Osteocyte (in vitro differentiated cells): ENCODE measurements at regions not wholly inside any gene's neighbourhood (a gene's known extent, or its start where the extent isn't known, plus 50 kb on each side); places are given as distances from the start of the nearest gene placed in this dataset.

ENCODE experiments used
- DNase-seq: peaks from one replicate; pipeline ENCODE4 v3.0.0; 2021; ENCODE audit warnings: mixed read lengths; ENCODE audit not compliant: unreplicated experiment; ENCODE audit errors: extremely low spot score
- H3K27ac Mint-ChIP-seq: one replicate; pipeline ENCODE4 v1.8.0; 2021; ENCODE audit warnings: mild to moderate bottlenecking, mixed read lengths; ENCODE audit not compliant: unreplicated experiment
- H3K27me3 Mint-ChIP-seq: one replicate; pipeline ENCODE4 v1.8.0; 2021; ENCODE audit warnings: mixed read lengths; ENCODE audit not compliant: unreplicated experiment
- H3K36me3 Mint-ChIP-seq: one replicate; pipeline ENCODE4 v1.8.0; 2021; ENCODE audit warnings: mixed read lengths; ENCODE audit not compliant: unreplicated experiment
- H3K4me1 Mint-ChIP-seq: one replicate; pipeline ENCODE4 v1.8.0; 2021; ENCODE audit warnings: mixed read lengths; ENCODE audit not compliant: unreplicated experiment
- H3K4me3 Mint-ChIP-seq: one replicate; pipeline ENCODE4 v1.8.0; 2021; ENCODE audit warnings: mild to moderate bottlenecking, moderate library complexity, mixed read lengths; ENCODE audit not compliant: unreplicated experiment
- H3K9me3 Mint-ChIP-seq: one replicate; pipeline ENCODE4 v1.8.0; 2021; ENCODE audit warnings: mixed read lengths; ENCODE audit not compliant: unreplicated experiment
- TF ChIP-seq, protein P1 (sequence below): fragments of 200-600 bp; sonication (generic); IDR thresholded peaks from 2 replicates; pipeline ENCODE4 v1.5.0; 2021; ENCODE audit warnings: antibody characterized with exemption, mild to moderate bottlenecking, moderate library complexity

DNA sequence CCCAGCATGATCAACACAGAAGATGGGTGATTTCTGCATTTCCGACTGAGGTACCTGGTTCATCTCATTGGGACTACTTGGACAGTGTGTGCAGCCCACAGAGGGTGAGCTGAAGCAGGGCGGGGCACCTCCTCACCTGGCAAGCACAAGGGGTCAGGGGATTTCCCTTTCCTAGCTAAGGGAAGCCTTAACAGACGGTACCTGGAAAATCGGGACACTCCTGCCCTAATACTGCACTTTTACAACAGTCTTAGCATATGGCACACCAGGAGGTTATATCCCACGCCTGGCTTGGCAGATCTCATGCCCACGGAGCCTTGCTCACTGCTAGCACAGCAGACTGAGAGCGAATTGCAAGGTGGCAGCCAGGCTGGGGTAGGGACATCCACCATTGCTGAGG, 92.9 kb upstream of the GRID2 start:
- DNase-seq, result no peak
- H3K27me3 Mint-ChIP-seq, result peaks cover 3% of the 10 kb centered on the region
- no peak overlapping the region for H3K4me3 Mint-ChIP-seq
- no peak overlapping the region for H3K27ac Mint-ChIP-seq
- no peaks in the 10 kb centered on the region for H3K4me1 Mint-ChIP-seq
- TF ChIP-seq, protein P1, sequence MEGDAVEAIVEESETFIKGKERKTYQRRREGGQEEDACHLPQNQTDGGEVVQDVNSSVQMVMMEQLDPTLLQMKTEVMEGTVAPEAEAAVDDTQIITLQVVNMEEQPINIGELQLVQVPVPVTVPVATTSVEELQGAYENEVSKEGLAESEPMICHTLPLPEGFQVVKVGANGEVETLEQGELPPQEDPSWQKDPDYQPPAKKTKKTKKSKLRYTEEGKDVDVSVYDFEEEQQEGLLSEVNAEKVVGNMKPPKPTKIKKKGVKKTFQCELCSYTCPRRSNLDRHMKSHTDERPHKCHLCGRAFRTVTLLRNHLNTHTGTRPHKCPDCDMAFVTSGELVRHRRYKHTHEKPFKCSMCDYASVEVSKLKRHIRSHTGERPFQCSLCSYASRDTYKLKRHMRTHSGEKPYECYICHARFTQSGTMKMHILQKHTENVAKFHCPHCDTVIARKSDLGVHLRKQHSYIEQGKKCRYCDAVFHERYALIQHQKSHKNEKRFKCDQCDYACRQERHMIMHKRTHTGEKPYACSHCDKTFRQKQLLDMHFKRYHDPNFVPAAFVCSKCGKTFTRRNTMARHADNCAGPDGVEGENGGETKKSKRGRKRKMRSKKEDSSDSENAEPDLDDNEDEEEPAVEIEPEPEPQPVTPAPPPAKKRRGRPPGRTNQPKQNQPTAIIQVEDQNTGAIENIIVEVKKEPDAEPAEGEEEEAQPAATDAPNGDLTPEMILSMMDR, result no peak
- no peaks in the 10 kb centered on the region for H3K36me3 Mint-ChIP-seq
- H3K9me3 Mint-ChIP-seq, result no peaks in the 10 kb centered on the region

GRCh38 chr4:92215476-92215875, 88.3 kb upstream of the GRID2 start:
- TF ChIP-seq, protein P1, result no peak

GRCh38 chr4:92231511-92231910, 72.3 kb upstream of the GRID2 start:
- TF ChIP-seq, protein P1, result no peak

More at GRCh38 chr4:92215476-92215875, 88.3 kb upstream of the GRID2 start:
- Mint-ChIP-seq H3K4me1 (no peaks in the 10 kb centered on the region), H3K27me3 (peaks cover 3% of the 10 kb centered on the region), H3K9me3 (peaks cover 15% of the 10 kb centered on the region), H3K4me3 (no peak overlapping the region), H3K27ac (no peak overlapping the region), H3K36me3 (no peaks in the 10 kb centered on the region)
- DNase-seq, result no peak

DNA sequence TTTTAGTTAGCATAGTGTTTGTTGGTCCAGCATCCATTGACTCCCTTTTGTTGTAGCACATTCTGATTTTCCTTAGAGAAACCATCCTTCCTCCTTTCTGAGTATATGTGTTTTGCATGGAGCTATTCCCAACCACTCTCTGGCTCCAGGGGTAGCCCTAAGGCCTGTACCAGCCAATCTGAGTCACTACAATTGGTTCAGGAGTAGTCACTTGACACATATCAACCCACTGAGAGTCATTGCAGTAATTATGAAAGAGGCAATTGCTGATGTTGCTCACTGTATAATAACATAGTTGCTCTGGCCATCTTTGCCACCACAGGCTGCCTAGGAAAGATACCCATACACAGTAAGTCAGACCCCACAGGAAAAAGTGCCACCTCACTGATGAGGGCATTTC, 71.2 kb upstream of the GRID2 start:
- Mint-ChIP-seq H3K36me3 (no peaks in the 10 kb centered on the region), H3K27ac (no peak overlapping the region), H3K9me3 (no peaks in the 10 kb centered on the region), H3K27me3 (no peaks in the 10 kb centered on the region), H3K4me3 (no peak overlapping the region), H3K4me1 (peaks cover 34% of the 10 kb centered on the region)
- no peak for DNase-seq
- TF ChIP-seq, protein P1, result no peak

More at GRCh38 chr4:92231511-92231910, 72.3 kb upstream of the GRID2 start:
- H3K36me3 Mint-ChIP-seq, result no peaks in the 10 kb centered on the region
- no peaks in the 10 kb centered on the region for H3K27me3 Mint-ChIP-seq
- peaks cover 31% of the 10 kb centered on the region for H3K4me1 Mint-ChIP-seq
- no peaks in the 10 kb centered on the region for H3K9me3 Mint-ChIP-seq
- DNase-seq, result no peak
- no peak overlapping the region for H3K4me3 Mint-ChIP-seq
- H3K27ac Mint-ChIP-seq, result no peak overlapping the region

- DNase-seq, result no peak
- Mint-ChIP-seq H3K27me3 (no peaks in the 10 kb centered on the region), H3K9me3 (no peaks in the 10 kb centered on the region), H3K4me1 (peaks cover 34% of the 10 kb centered on the region), H3K4me3 (no peak overlapping the region), H3K36me3 (no peaks in the 10 kb centered on the region), H3K27ac (peak overlapping the region; percentile 79)
- TF ChIP-seq, protein P1, result no peak
Measured at GRCh38 chr4:92234393-92235176, 69.2 kb upstream of the GRID2 start.
